Right atrium auricular region (tissue), 2 donors: ENCODE measurements at regions not wholly inside any gene's neighbourhood (a gene's known extent, or its start where the extent isn't known, plus 50 kb on each side); places are given as distances from the start of the nearest gene placed in this dataset.

Source experiments
- DNase-seq: peaks from one replicate; pipeline ENCODE4 v3.0.0-alpha.2; 2019; ENCODE audit warnings: low spot score
- H3K27ac ChIP-seq, 2 donors: fragments of 200-600 bp; sonication (generic); 1 replicate in 1 of 2; 2 replicates in 1 of 2; pipeline ENCODE4 v1.5.1; 2016 to 2019
- H3K27me3 ChIP-seq, 2 donors: fragments of 200-600 bp; sonication (generic); one replicate each; pipeline versions ENCODE4 v1.5.1 to v1.6.0; 2017 to 2019
- H3K36me3 ChIP-seq: fragments of 200-600 bp; sonication (generic); one replicate; pipeline ENCODE4 v1.5.1; 2016
- H3K4me1 ChIP-seq, 2 donors: fragments of 200-600 bp; sonication (generic); one replicate each; pipeline versions ENCODE4 v1.5.1 to v1.6.0; 2017 to 2019
- H3K4me3 ChIP-seq, 2 donors: fragments of 200-600 bp; sonication (generic); 1 replicate in 1 of 2; 2 replicates in 1 of 2; pipeline ENCODE4 v1.5.1; 2017 to 2019; ENCODE audit warnings: mild to moderate bottlenecking in 1 of 2, moderate library complexity in 1 of 2
- H3K9me3 ChIP-seq, 2 donors: fragments of 200-600 bp; sonication (generic); one replicate each; pipeline ENCODE4 v1.5.1; 2019
- TF ChIP-seq, protein P1 (sequence below), 2 donors: fragments of 200-600 bp; sonication (generic); IDR thresholded peaks; one replicate each; pipeline ENCODE4 v1.5.1; 2019; ENCODE audit warnings: antibody characterized with exemption in 2 of 2

DNA sequence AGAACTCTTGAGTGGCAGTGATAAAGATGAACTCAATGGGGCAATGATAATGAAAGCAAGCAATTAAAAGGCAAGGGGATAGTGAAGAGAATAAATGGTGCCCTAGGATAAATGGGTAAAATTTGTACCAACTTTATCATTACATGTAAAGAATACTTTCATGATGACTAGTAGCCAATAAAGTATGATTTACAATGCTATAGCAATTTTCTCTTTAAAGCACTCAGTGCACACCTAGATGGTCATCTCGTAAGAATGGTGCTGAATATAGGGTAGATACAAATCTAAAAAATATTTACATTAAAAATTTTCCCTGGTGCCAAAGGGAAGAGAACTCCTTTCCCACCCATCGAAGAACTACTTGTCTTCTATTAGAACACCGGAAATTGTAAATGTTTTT, 651.4 kb downstream of the STPG2 start:
- H3K27me3 ChIP-seq = no peaks in the 10 kb centered on the region
- TF ChIP-seq, protein P1, sequence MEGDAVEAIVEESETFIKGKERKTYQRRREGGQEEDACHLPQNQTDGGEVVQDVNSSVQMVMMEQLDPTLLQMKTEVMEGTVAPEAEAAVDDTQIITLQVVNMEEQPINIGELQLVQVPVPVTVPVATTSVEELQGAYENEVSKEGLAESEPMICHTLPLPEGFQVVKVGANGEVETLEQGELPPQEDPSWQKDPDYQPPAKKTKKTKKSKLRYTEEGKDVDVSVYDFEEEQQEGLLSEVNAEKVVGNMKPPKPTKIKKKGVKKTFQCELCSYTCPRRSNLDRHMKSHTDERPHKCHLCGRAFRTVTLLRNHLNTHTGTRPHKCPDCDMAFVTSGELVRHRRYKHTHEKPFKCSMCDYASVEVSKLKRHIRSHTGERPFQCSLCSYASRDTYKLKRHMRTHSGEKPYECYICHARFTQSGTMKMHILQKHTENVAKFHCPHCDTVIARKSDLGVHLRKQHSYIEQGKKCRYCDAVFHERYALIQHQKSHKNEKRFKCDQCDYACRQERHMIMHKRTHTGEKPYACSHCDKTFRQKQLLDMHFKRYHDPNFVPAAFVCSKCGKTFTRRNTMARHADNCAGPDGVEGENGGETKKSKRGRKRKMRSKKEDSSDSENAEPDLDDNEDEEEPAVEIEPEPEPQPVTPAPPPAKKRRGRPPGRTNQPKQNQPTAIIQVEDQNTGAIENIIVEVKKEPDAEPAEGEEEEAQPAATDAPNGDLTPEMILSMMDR (IDR thresholded peaks at IDR 0.05) = no peak
- H3K36me3 ChIP-seq = no peaks in the 10 kb centered on the region
- no peaks in the 10 kb centered on the region for H3K9me3 ChIP-seq
- DNase-seq = no peak
- H3K4me3 ChIP-seq = no peak overlapping the region
- H3K4me1 ChIP-seq = no peaks in the 10 kb centered on the region
- no peak overlapping the region for H3K27ac ChIP-seq

DNA sequence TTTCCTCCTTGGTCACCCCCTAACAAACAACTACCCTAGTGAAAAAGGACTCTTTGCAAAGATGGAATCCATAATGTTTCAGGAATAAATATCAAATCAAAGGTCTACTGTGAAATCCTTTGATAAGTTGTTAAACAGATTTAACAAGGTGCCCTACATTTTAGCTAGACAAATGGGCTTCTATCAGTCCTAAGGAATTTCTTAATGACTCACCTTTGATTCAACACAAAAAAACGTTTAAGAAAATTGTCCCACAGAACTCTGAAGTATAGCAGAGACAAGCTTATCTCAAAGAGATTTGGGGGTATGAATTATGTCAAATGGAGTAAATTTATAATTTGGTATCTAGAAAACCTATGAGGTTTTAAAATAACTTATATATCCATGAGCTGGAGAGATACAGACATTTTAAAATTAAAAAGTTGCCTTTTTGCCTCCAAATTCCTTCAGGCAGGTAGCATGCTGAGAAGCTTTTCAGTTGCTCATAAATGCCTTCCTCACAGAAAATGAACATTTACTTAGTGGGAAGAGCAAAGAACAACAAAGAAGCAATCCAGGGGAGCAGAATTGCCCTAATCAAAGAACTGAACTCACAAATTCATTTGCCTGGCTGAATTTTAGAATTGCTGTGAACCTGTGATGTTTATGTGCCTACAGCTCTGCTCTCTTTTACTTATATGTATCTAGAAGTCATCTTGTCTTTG, 649.3 kb downstream of the STPG2 start:
- H3K4me1 ChIP-seq = no peaks in the 10 kb centered on the region
- no peaks in the 10 kb centered on the region for H3K36me3 ChIP-seq
- TF ChIP-seq, protein P1 (IDR thresholded peaks at IDR 0.05) = no peak
- H3K4me3 ChIP-seq = no peak overlapping the region
- DNase-seq = no peak
- no peak overlapping the region for H3K27ac ChIP-seq
- H3K27me3 ChIP-seq = no peaks in the 10 kb centered on the region
- H3K9me3 ChIP-seq = no peaks in the 10 kb centered on the region

DNA sequence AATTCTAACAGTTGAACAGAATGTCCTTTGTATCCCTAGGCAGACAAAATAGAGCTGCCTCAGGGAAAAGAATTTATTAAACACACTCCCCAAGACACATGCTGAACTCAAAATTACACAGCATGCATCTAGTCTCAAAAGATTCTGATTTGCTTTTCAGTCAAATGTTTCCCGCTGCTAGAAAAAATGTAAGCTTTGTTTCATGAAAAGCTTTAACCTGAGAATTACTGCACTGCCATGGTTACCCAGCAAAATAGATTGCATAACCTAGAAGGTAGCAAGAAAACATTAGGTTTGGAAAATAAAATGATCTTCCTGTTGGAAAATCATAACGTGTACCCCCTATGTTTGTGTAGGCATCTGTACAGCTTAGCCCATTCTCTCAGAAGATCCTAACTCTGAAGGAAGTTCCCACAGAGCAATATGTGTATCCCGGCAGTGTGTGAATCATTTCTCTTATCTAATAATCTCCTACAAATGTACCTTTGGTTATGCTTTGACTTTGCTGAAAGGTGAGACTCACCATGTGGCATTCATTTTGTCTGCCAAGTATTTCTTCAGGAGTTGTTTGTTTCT, 646.9 kb downstream of the STPG2 start:
- H3K9me3 ChIP-seq = no peaks in the 10 kb centered on the region

DNA sequence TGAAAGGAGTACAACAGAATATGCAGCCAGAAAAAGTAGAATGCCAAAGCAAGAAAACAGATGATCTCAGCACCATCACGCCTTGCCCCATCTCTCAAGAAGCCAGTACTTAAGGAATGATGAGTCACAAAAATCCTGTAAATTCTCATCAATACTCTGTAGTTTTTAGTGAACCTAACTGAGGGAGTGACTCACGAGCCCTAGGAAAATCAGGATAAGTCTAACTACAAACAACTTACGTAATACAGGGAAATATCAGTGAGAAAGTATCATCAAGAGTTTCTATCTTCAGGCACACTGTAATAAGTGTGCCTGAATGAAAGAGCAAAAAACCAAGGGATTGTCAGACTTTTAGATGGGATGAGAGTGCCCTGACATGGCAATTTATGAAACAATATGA, 644.4 kb downstream of the STPG2 start:
- Histone ChIP-seq H3K4me1 (no peaks in the 10 kb centered on the region), H3K36me3 (no peaks in the 10 kb centered on the region)
- TF ChIP-seq, protein P1 (IDR thresholded peaks at IDR 0.05) = no peak

More for the DNA sequence above, 646.9 kb downstream of the STPG2 start:
- Histone ChIP-seq H3K4me3 (no peak overlapping the region), H3K27ac (no peak overlapping the region), H3K4me1 (no peaks in the 10 kb centered on the region), H3K36me3 (no peaks in the 10 kb centered on the region), H3K27me3 (no peaks in the 10 kb centered on the region)
- TF ChIP-seq, protein P1 (IDR thresholded peaks at IDR 0.05) = no peak
- no peak for DNase-seq

DNA sequence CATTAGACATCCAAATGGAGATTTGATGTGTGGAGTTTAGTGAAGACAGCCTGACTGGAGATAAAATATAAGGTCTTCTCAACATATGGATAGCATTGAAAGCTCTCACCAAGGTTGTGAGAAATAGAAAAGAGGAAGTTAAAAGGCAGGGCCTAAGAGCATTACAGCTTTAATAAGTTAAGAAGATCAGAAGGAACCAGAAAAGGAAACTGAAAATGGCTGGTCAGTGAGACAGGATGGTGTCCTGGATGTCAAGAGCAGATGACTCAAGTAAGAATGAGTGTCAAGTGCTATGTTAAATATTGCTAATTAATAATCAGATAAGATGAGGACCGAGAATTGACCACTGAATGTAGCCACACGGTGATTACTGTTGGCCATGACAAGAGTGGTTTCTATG, 642.9 kb downstream of the STPG2 start:
- no peaks in the 10 kb centered on the region for H3K36me3 ChIP-seq
- TF ChIP-seq, protein P1 (IDR thresholded peaks at IDR 0.05) = no peak
- DNase-seq = no peak

More for the DNA sequence above, 644.4 kb downstream of the STPG2 start:
- Histone ChIP-seq H3K4me3 (no peak overlapping the region), H3K27ac (no peak overlapping the region), H3K9me3 (no peaks in the 10 kb centered on the region), H3K27me3 (no peaks in the 10 kb centered on the region)
- no peak for DNase-seq

More for the DNA sequence above, 642.9 kb downstream of the STPG2 start:
- Histone ChIP-seq H3K27ac (no peak overlapping the region), H3K4me3 (no peak overlapping the region), H3K27me3 (no peaks in the 10 kb centered on the region), H3K9me3 (no peaks in the 10 kb centered on the region), H3K4me1 (no peaks in the 10 kb centered on the region)
